ENCODE measurements at regions not wholly inside any gene's neighbourhood (a gene's known extent, or its start where the extent isn't known, plus 50 kb on each side); places are given as distances from the start of the nearest gene placed in this dataset.

GRCh38 chr6:14727494-14728395 lies 518.1 kb upstream of the JARID2 start:
- no peak for DNase-seq (ENCODE audit: low read depth in 4 of 4, low spot score in 1 of 4)

- DNase-seq (ENCODE audit: low read depth in 4 of 4, low spot score in 1 of 4): no peak
These were observed 517.4 kb upstream of the JARID2 start for GRCh38 chr6:14728396-14729024.

GRCh38 chr6:14729129-14729871 lies 516.6 kb upstream of the JARID2 start:
- no peak for DNase-seq (ENCODE audit: low read depth in 4 of 4, low spot score in 1 of 4)

- DNase-seq (ENCODE audit: low read depth in 4 of 4, low spot score in 1 of 4): no peak
These were observed 515.2 kb upstream of the JARID2 start for GRCh38 chr6:14730654-14731053.

GRCh38 chr6:14731611-14732010 lies 514.3 kb upstream of the JARID2 start:
- DNase-seq (ENCODE audit: low read depth in 4 of 4, low spot score in 1 of 4): no peak

GRCh38 chr6:14732226-14732843 lies 513.5 kb upstream of the JARID2 start:
- no peak for DNase-seq (ENCODE audit: low read depth in 4 of 4, low spot score in 1 of 4)

GRCh38 chr6:14732844-14733757 lies 512.8 kb upstream of the JARID2 start:
- DNase-seq (ENCODE audit: low read depth in 4 of 4, low spot score in 1 of 4): peak in 2 of 4 experiments; percentile 46 to 59

GRCh38 chr6:14734052-14734415 lies 511.8 kb upstream of the JARID2 start:
- DNase-seq (ENCODE audit: low read depth in 4 of 4, low spot score in 1 of 4): no peak

- DNase-seq (ENCODE audit: low read depth in 4 of 4, low spot score in 1 of 4): no peak
These were observed 511.2 kb upstream of the JARID2 start for GRCh38 chr6:14734416-14735340.

- no peak for DNase-seq (ENCODE audit: low read depth in 4 of 4, low spot score in 1 of 4)
These were observed 509.8 kb upstream of the JARID2 start for GRCh38 chr6:14735956-14736486.

GRCh38 chr6:14736554-14736953 lies 509.3 kb upstream of the JARID2 start:
- DNase-seq (ENCODE audit: low read depth in 4 of 4, low spot score in 1 of 4): no peak

GRCh38 chr6:14738497-14738896 lies 507.4 kb upstream of the JARID2 start:
- DNase-seq (ENCODE audit: low read depth in 4 of 4, low spot score in 1 of 4): no peak

- DNase-seq (ENCODE audit: low read depth in 4 of 4, low spot score in 1 of 4): no peak
These were observed 506.9 kb upstream of the JARID2 start for GRCh38 chr6:14738933-14739332.

GRCh38 chr6:14739827-14740226 lies 506.0 kb upstream of the JARID2 start:
- no peak for DNase-seq (ENCODE audit: low read depth in 4 of 4, low spot score in 1 of 4)

GRCh38 chr6:14742171-14742570 lies 503.7 kb upstream of the JARID2 start:
- DNase-seq (ENCODE audit: low read depth in 4 of 4, low spot score in 1 of 4): no peak

- no peak for DNase-seq (ENCODE audit: low read depth in 4 of 4, low spot score in 1 of 4)
These were observed 503.2 kb upstream of the JARID2 start for GRCh38 chr6:14742680-14743079.

GRCh38 chr6:14743144-14743473 lies 502.8 kb upstream of the JARID2 start:
- DNase-seq (ENCODE audit: low read depth in 4 of 4, low spot score in 1 of 4): no peak

- DNase-seq (ENCODE audit: low read depth in 4 of 4, low spot score in 1 of 4): peak; percentile 60 to 84 (median 74)
These were observed 502.2 kb upstream of the JARID2 start for GRCh38 chr6:14743474-14744211.

GRCh38 chr6:14744212-14744556 lies 501.7 kb upstream of the JARID2 start:
- DNase-seq (ENCODE audit: low read depth in 4 of 4, low spot score in 1 of 4): no peak
